ENCODE measurements at regions not wholly inside any gene's neighbourhood (a gene's known extent, or its start where the extent isn't known, plus 50 kb on each side); places are given as distances from the start of the nearest gene placed in this dataset.

GRCh38 chr14:39483682-39484081 is 51.4 kb upstream of the FBXO33 start:
- Histone ChIP-seq H3K27me3 (ENCODE audit: control insufficient read depth in 4 of 4, insufficient read depth in 4 of 4, low read length in 3 of 4) (no peaks in the 10 kb centered on the region), H3K9ac (ENCODE audit: low read depth in 1 of 2, low read length in 2 of 2) (no peak overlapping the region), H3K36me3 (ENCODE audit: control insufficient read depth in 4 of 4, insufficient read depth in 3 of 4, low read depth in 1 of 4, low read length in 3 of 4) (no peaks in the 10 kb centered on the region), H3K27ac (ENCODE audit: low read depth in 1 of 2, low read length in 2 of 2) (no peak overlapping the region), H3K9me3 (ENCODE audit: control insufficient read depth in 4 of 4, low read length in 3 of 4) (no peaks in the 10 kb centered on the region), H3K4me1 (ENCODE audit: control insufficient read depth in 4 of 4, insufficient read depth in 4 of 4, low read length in 3 of 4) (no peaks in the 10 kb centered on the region), H3K4me3 (ENCODE audit: low read depth in 1 of 3, low read length in 3 of 3) (no peak overlapping the region)
- no peak for DNase-seq (ENCODE audit: low spot score)
- WGBS = 90% methylated on average over 1 of the region's 1 CpG
- TF ChIP-seq GABPA (IDR thresholded peaks at IDR 0.05 in 1 of 2, conservative IDR thresholded peaks at IDR 0.05 in 1 of 2) (no peak), JUND (IDR thresholded peaks at IDR 0.05) (no peak), CTCF (IDR thresholded peaks at IDR 0.05; ENCODE audit: low read depth, low read length, missing input control) (no peak), ZBTB33 (IDR thresholded peaks at IDR 0.05) (no peak), HNF4G (IDR thresholded peaks at IDR 0.05) (no peak), RAD21 (IDR thresholded peaks at IDR 0.05) (no peak), RXRA (IDR thresholded peaks at IDR 0.05) (no peak), HNF4A (conservative IDR thresholded peaks at IDR 0.05) (no peak), REST (IDR thresholded peaks at IDR 0.05) (no peak), FOXA2 (IDR thresholded peaks at IDR 0.05) (no peak), ATF3 (IDR thresholded peaks at IDR 0.05) (no peak), NR2F2 (IDR thresholded peaks at IDR 0.05) (no peak), EGR1 (IDR thresholded peaks at IDR 0.05; ENCODE audit: low read depth in 2 of 2) (no peak)
